Parathyroid adenoma (tissue), 2 donors: ENCODE measurements at regions not wholly inside any gene's neighbourhood (a gene's known extent, or its start where the extent isn't known, plus 50 kb on each side); places are given as distances from the start of the nearest gene placed in this dataset.

ENCODE experiments used
- H2AFZ ChIP-seq: fragments of 300-600 bp; sonication (generic); one replicate; pipeline ENCODE4 v1.7.0; 2017; ENCODE audit warnings: antibody characterized with exemption, mild to moderate bottlenecking
- H3K27ac ChIP-seq: fragments of 300-600 bp; sonication (generic); one replicate; pipeline ENCODE4 v1.7.0; 2017
- H3K27me3 ChIP-seq: fragments of 300-600 bp; sonication (generic); one replicate; pipeline ENCODE4 v1.7.0; 2017; ENCODE audit warnings: low read length; ENCODE audit not compliant: control insufficient read depth, insufficient read depth
- H3K36me3 ChIP-seq: fragments of 300-600 bp; sonication (generic); one replicate; pipeline ENCODE4 v1.7.0; 2017; ENCODE audit warnings: low read length; ENCODE audit not compliant: control insufficient read depth, insufficient read depth
- H3K4me1 ChIP-seq: fragments of 300-600 bp; sonication (generic); one replicate; pipeline ENCODE4 v1.7.0; 2017; ENCODE audit warnings: control low read depth
- H3K4me2 ChIP-seq: fragments of 300-600 bp; sonication (generic); one replicate; pipeline ENCODE4 v1.7.0; 2017; ENCODE audit warnings: low read length
- H3K4me3 ChIP-seq: fragments of 300-600 bp; sonication (generic); one replicate; pipeline ENCODE4 v1.7.0; 2017; ENCODE audit warnings: low read depth, low read length
- H3K79me2 ChIP-seq: fragments of 300-600 bp; sonication (generic); one replicate; pipeline ENCODE4 v1.7.0; 2017; ENCODE audit warnings: control low read depth
- H3K9ac ChIP-seq: fragments of 300-600 bp; sonication (generic); one replicate; pipeline ENCODE4 v1.7.0; 2017; ENCODE audit warnings: mild to moderate bottlenecking
- H3K9me3 ChIP-seq: fragments of 300-600 bp; sonication (generic); one replicate; pipeline ENCODE4 v1.7.0; 2017; ENCODE audit warnings: low read length; ENCODE audit not compliant: control insufficient read depth
- TF ChIP-seq, protein P1 (sequence below): fragments of 300-600 bp; sonication (generic); IDR thresholded peaks from one replicate; pipeline ENCODE4 v1.7.0; 2017; ENCODE audit warnings: antibody characterized with exemption, mild to moderate bottlenecking
- donor health status: primary hyperparathyroidism.

DNA sequence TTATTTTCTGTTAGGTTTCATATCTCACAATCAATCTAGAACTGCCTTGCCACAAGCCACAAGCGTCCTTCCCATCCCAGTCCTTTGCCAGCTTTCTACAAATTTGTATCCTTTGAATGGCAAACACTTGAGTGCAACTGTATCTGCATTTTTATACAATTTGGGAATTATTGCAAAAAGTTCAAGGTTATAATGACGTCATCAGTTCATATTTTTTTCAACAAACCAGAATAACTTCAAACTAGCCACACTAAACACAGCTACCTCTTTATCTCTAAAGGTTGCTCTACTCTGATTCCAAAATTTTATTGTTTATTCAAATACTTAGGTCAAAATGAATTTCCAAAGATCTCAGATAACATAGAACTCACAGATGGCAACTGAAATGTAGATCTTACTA lies 877.1 kb downstream of the TMEM182 start:
- Histone ChIP-seq H3K27me3 (no peaks in the 10 kb centered on the region), H3K36me3 (no peaks in the 10 kb centered on the region), H3K27ac (no peak overlapping the region), H3K79me2 (no peaks in the 10 kb centered on the region), H2AFZ (no peak overlapping the region), H3K4me1 (no peaks in the 10 kb centered on the region), H3K4me3 (no peak overlapping the region), H3K4me2 (no peak overlapping the region), H3K9ac (no peak overlapping the region), H3K9me3 (no peaks in the 10 kb centered on the region)
- TF ChIP-seq, protein P1, sequence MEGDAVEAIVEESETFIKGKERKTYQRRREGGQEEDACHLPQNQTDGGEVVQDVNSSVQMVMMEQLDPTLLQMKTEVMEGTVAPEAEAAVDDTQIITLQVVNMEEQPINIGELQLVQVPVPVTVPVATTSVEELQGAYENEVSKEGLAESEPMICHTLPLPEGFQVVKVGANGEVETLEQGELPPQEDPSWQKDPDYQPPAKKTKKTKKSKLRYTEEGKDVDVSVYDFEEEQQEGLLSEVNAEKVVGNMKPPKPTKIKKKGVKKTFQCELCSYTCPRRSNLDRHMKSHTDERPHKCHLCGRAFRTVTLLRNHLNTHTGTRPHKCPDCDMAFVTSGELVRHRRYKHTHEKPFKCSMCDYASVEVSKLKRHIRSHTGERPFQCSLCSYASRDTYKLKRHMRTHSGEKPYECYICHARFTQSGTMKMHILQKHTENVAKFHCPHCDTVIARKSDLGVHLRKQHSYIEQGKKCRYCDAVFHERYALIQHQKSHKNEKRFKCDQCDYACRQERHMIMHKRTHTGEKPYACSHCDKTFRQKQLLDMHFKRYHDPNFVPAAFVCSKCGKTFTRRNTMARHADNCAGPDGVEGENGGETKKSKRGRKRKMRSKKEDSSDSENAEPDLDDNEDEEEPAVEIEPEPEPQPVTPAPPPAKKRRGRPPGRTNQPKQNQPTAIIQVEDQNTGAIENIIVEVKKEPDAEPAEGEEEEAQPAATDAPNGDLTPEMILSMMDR, result no peak

DNA sequence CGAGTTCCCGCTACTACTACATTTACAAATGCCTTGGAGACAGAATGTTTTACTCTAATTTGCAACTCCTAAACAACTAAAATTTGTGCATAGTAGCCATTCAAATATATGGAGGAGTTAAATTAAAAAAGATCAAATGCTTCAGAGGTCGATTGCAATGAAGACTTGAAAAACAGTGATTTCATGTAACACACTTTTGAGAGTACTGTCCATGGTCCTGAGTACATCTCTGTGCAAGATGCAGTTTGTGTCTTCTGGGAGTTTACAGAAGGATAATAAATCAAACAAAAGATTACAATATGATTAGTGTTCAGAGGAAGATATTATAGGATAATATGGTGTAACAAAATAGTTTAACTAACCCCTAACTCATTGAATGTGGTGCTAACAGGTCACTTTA lies 894.7 kb downstream of the TMEM182 start:
- no peaks in the 10 kb centered on the region for H3K79me2 ChIP-seq
- H2AFZ ChIP-seq, result no peak overlapping the region
- H3K36me3 ChIP-seq, result no peaks in the 10 kb centered on the region
- no peak overlapping the region for H3K27ac ChIP-seq
- H3K4me3 ChIP-seq, result no peak overlapping the region
- no peaks in the 10 kb centered on the region for H3K27me3 ChIP-seq
- no peak overlapping the region for H3K9ac ChIP-seq
- H3K9me3 ChIP-seq, result no peaks in the 10 kb centered on the region
- H3K4me2 ChIP-seq, result no peak overlapping the region
- TF ChIP-seq, protein P1, result no peak
- no peaks in the 10 kb centered on the region for H3K4me1 ChIP-seq

DNA sequence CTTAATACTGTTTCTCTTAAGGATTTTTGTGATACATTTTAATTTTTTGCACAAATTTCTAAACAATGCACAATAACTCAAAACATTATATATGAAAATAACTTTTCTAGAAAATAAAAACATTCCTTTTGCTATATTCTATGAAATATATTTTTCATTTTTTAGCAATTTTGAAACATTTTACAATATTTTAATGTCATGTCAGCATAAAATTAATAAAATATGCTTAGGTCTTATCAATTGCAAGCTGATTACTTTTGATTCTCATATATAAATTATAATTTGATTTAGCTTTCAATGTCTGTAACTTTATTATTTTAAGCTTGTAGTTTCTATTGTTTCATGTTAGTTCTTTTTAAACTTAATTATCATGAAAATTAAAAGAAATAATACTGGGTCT lies 898.7 kb downstream of the TMEM182 start:
- Histone ChIP-seq H3K79me2 (no peaks in the 10 kb centered on the region), H3K27me3 (no peaks in the 10 kb centered on the region), H3K4me1 (no peaks in the 10 kb centered on the region), H3K9me3 (no peaks in the 10 kb centered on the region), H3K36me3 (no peaks in the 10 kb centered on the region), H2AFZ (no peak overlapping the region), H3K9ac (no peak overlapping the region), H3K4me2 (no peak overlapping the region), H3K4me3 (no peak overlapping the region), H3K27ac (no peak overlapping the region)
- TF ChIP-seq, protein P1, result no peak

DNA sequence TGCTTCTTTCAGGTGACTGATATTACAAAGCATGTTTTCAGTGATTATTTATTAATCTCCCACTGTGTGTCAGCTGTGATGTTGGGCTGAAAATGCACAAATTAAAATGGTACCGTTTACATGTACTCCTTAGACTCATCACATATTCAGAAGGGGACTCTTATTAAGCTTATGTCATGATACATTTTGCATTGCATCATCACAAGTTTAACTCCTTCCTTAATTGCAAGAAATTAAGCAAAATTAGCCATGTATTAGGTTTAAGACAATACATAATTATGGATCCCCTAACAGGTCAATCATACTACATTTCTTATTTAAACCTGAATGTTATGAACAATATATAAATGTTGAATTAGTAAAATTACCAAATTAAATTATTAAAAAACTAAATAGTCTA lies 899.1 kb downstream of the TMEM182 start:
- Histone ChIP-seq H3K9ac (no peak overlapping the region), H3K4me1 (no peaks in the 10 kb centered on the region), H3K9me3 (no peaks in the 10 kb centered on the region), H3K4me3 (no peak overlapping the region), H3K36me3 (no peaks in the 10 kb centered on the region), H2AFZ (no peak overlapping the region), H3K27me3 (no peaks in the 10 kb centered on the region), H3K27ac (no peak overlapping the region), H3K79me2 (no peaks in the 10 kb centered on the region), H3K4me2 (no peak overlapping the region)
- TF ChIP-seq, protein P1, result no peak

DNA sequence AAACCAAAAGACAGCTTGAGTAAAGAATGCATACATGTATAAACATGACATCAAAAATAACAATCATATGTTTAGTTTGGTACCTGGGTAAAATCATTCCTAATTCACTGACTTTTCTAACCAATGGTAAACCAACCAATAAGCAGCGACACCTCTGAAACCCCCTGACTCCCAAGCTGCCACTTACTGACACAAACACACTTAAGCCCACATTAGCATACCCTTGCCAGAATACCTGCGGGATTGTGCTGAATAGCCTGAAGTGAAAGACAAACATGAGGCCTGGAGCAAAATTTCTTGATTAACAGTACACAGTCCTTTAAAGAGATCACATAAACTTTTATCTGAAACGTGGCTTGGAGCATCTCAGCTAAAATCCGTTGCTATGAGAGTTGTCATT lies 902.9 kb downstream of the TMEM182 start:
- H3K9ac ChIP-seq, result no peak overlapping the region
- TF ChIP-seq, protein P1, result no peak
- H3K36me3 ChIP-seq, result no peaks in the 10 kb centered on the region
- H3K4me3 ChIP-seq, result no peak overlapping the region
- H3K27me3 ChIP-seq, result no peaks in the 10 kb centered on the region
- H3K27ac ChIP-seq, result no peak overlapping the region
- no peak overlapping the region for H2AFZ ChIP-seq
- no peaks in the 10 kb centered on the region for H3K4me1 ChIP-seq
- no peaks in the 10 kb centered on the region for H3K79me2 ChIP-seq
- no peak overlapping the region for H3K4me2 ChIP-seq
- H3K9me3 ChIP-seq, result no peaks in the 10 kb centered on the region
